Trophoblast cell (in vitro differentiated cells and primary cell): ENCODE measurements at regions not wholly inside any gene's neighbourhood (a gene's known extent, or its start where the extent isn't known, plus 50 kb on each side); places are given as distances from the start of the nearest gene placed in this dataset.
"Not testable (repeated sequence)": the region's sequence is repeated elsewhere in the genome, so short reads cannot be mapped to it uniquely, and the experiment has no call there.

Source experiments
- DNase-seq, 2 donors: peaks; one replicate each; pipeline ENCODE4 v3.0.0-alpha.2; 2016
- H2AFZ ChIP-seq: 2 replicates; pipeline ENCODE4 v1.6.1; 2013; ENCODE audit warnings: low read length, moderate library complexity, mild to moderate bottlenecking; ENCODE audit not compliant: insufficient read depth, poor library complexity
- H2AK5ac ChIP-seq: 2 replicates; pipeline ENCODE4 v1.6.1; 2013; ENCODE audit warnings: mild to moderate bottlenecking, low read length
- H2BK120ac ChIP-seq: 2 replicates; pipeline ENCODE4 v1.6.1; 2013; ENCODE audit warnings: low read length, mild to moderate bottlenecking, moderate library complexity; ENCODE audit not compliant: insufficient read depth, poor library complexity
- H2BK12ac ChIP-seq: 2 replicates; pipeline ENCODE4 v1.6.1; 2013; ENCODE audit warnings: mild to moderate bottlenecking, low read length, moderate library complexity
- H2BK5ac ChIP-seq: 2 replicates; pipeline ENCODE4 v1.6.1; 2013; ENCODE audit warnings: low read length, low read depth, moderate library complexity, mild to moderate bottlenecking; ENCODE audit not compliant: poor library complexity
- H3K14ac ChIP-seq: 2 replicates; pipeline ENCODE4 v1.6.1; 2013; ENCODE audit warnings: mild to moderate bottlenecking, low read length
- H3K18ac ChIP-seq: 2 replicates; pipeline ENCODE4 v1.6.1; 2013; ENCODE audit warnings: mild to moderate bottlenecking, low read length
- H3K23ac ChIP-seq: 2 replicates; pipeline ENCODE4 v1.6.1; 2013; ENCODE audit warnings: low read length
- H3K27ac ChIP-seq: 2 replicates; pipeline ENCODE4 v1.5.1; 2013; ENCODE audit warnings: low read depth, mild to moderate bottlenecking, inconsistent platforms, low read length, moderate library complexity
- H3K27me3 ChIP-seq: 2 replicates; pipeline ENCODE4 v1.6.1; 2013; ENCODE audit warnings: inconsistent platforms, mild to moderate bottlenecking, low read length, moderate library complexity; ENCODE audit not compliant: insufficient read depth
- H3K36me3 ChIP-seq, 2 experiments: 1 replicate in 1 of 2; 2 replicates in 1 of 2; pipeline ENCODE4 v1.6.1; 2013; ENCODE audit warnings: low read length in 2 of 2, mild to moderate bottlenecking in 2 of 2, moderate library complexity in 1 of 2; ENCODE audit not compliant: insufficient read depth in 2 of 2, control insufficient read depth in 1 of 2
- H3K4ac ChIP-seq: 2 replicates; pipeline ENCODE4 v1.6.1; 2013; ENCODE audit warnings: low read depth, mild to moderate bottlenecking, low read length, moderate library complexity
- H3K4me1 ChIP-seq, 2 experiments: 1 replicate in 1 of 2; 2 replicates in 1 of 2; pipeline ENCODE4 v1.6.1; 2013; ENCODE audit warnings: low read length in 2 of 2, mild to moderate bottlenecking in 2 of 2, moderate library complexity in 1 of 2; ENCODE audit not compliant: insufficient read depth in 2 of 2, control insufficient read depth in 1 of 2
- H3K4me2 ChIP-seq: 2 replicates; pipeline ENCODE4 v1.6.1; 2013; ENCODE audit warnings: inconsistent platforms, mild to moderate bottlenecking, low read length, moderate library complexity
- H3K4me3 ChIP-seq: 2 replicates; pipeline ENCODE4 v1.5.1; 2013; ENCODE audit warnings: mild to moderate bottlenecking, low read depth, low read length, inconsistent platforms
- H3K79me1 ChIP-seq: one replicate; pipeline ENCODE4 v1.6.1; 2013; ENCODE audit warnings: low read length
- H3K79me2 ChIP-seq: 2 replicates; pipeline ENCODE4 v1.6.1; 2013; ENCODE audit warnings: low read length, mild to moderate bottlenecking; ENCODE audit not compliant: control insufficient read depth, insufficient read depth, poor library complexity
- H3K9ac ChIP-seq: 2 replicates; pipeline ENCODE4 v1.6.1; 2013; ENCODE audit warnings: mild to moderate bottlenecking, low read length
- H3K9me3 ChIP-seq: 2 replicates; pipeline ENCODE4 v1.6.1; 2013; ENCODE audit warnings: low read depth, mild to moderate bottlenecking, control low read depth, inconsistent platforms, low read length; ENCODE audit not compliant: insufficient read depth
- H4K12ac ChIP-seq: 2 replicates; pipeline ENCODE4 v1.6.1; 2013; ENCODE audit warnings: low read depth, mild to moderate bottlenecking, low read length, moderate library complexity
- H4K8ac ChIP-seq: 2 replicates; pipeline ENCODE4 v1.6.1; 2013; ENCODE audit warnings: low read depth, mild to moderate bottlenecking, low read length, moderate library complexity
- H4K91ac ChIP-seq: one replicate; pipeline ENCODE4 v1.6.1; 2013; ENCODE audit warnings: low read depth, mild to moderate bottlenecking, low read length, moderate library complexity
- WGBS: extraction: QIAGEN DNeasy Blood & Tissue Kit; methylation state at CpG from one replicate; pipeline ENCODE4 v1.1.7; 2013; ENCODE audit warnings: missing lambda C conversion rate; ENCODE audit not compliant: insufficient read length, insufficient coverage; ENCODE audit errors: extremely low coverage; 5-methylcytosine and 5-hydroxymethylcytosine counted together

GRCh38 chr15:77944002-77944867, 133.3 kb downstream of the TBC1D2B start:
- Histone ChIP-seq H2AK5ac (no peak overlapping the region), H3K79me2 (no peaks in the 10 kb centered on the region), H3K4me3 (peak overlapping the region; percentile 66), H4K8ac (peak overlapping the region; percentile 87), H2AFZ (peak overlapping the region; percentile 92), H3K4me2 (peak overlapping the region; percentile 82), H3K4me1 (peaks cover 0 to 3% of the 10 kb centered on the region in 2 experiments), H3K14ac (no peak overlapping the region), H3K79me1 (peaks cover 3% of the 10 kb centered on the region), H3K9ac (peak overlapping the region; percentile 44), H3K18ac (no peak overlapping the region), H2BK12ac (no peak overlapping the region), H3K27me3 (no peaks in the 10 kb centered on the region), H2BK120ac (no peak overlapping the region), H4K91ac (peak overlapping the region; percentile 12), H4K12ac (peak overlapping the region; percentile 6), H3K23ac (no peak overlapping the region), H3K27ac (no peak overlapping the region), H3K4ac (no peak overlapping the region), H3K36me3 (no peaks in the 10 kb centered on the region), H2BK5ac (no peak overlapping the region), H3K9me3 (no peaks in the 10 kb centered on the region)
- DNase-seq: peak; percentile 75 to 82
- no CpG with 5 or more reads among the region's 45 CpGs for WGBS

GRCh38 chr15:77942611-77943211, 134.8 kb downstream of the TBC1D2B start:
- no peaks in the 10 kb centered on the region for H3K9me3 ChIP-seq
- H2BK5ac ChIP-seq: no peak overlapping the region
- H3K27ac ChIP-seq: no peak overlapping the region
- no peak overlapping the region for H2BK12ac ChIP-seq
- no peak overlapping the region for H4K91ac ChIP-seq
- H4K12ac ChIP-seq: no peak overlapping the region
- WGBS: no CpG with 5 or more reads among the region's 6 CpGs
- H4K8ac ChIP-seq: no peak overlapping the region
- H3K18ac ChIP-seq: no peak overlapping the region
- peaks cover 0 to 3% of the 10 kb centered on the region in 2 experiments for H3K4me1 ChIP-seq
- no peak overlapping the region for H2BK120ac ChIP-seq
- H3K79me2 ChIP-seq: no peaks in the 10 kb centered on the region
- no peak overlapping the region for H3K23ac ChIP-seq
- H2AK5ac ChIP-seq: no peak overlapping the region
- H3K27me3 ChIP-seq: no peaks in the 10 kb centered on the region
- no peak overlapping the region for H2AFZ ChIP-seq
- H3K9ac ChIP-seq: no peak overlapping the region
- no peak overlapping the region for H3K4me2 ChIP-seq
- H3K36me3 ChIP-seq: no peaks in the 10 kb centered on the region
- no peak overlapping the region for H3K4ac ChIP-seq
- DNase-seq: no peak
- H3K14ac ChIP-seq: no peak overlapping the region
- peaks cover 3% of the 10 kb centered on the region for H3K79me1 ChIP-seq
- H3K4me3 ChIP-seq: no peak overlapping the region

GRCh38 chr15:77941090-77941827, 136.3 kb downstream of the TBC1D2B start:
- not testable (repeated sequence) for H3K36me3 ChIP-seq, H4K12ac ChIP-seq, H3K79me1 ChIP-seq, H3K4me1 ChIP-seq, H2AK5ac ChIP-seq, H3K9ac ChIP-seq, H3K9me3 ChIP-seq, H3K14ac ChIP-seq, H4K91ac ChIP-seq, H2BK5ac ChIP-seq, H3K18ac ChIP-seq, H3K23ac ChIP-seq, H3K4ac ChIP-seq, H3K4me3 ChIP-seq, DNase-seq, H3K27me3 ChIP-seq, H3K79me2 ChIP-seq, H3K4me2 ChIP-seq, H3K27ac ChIP-seq, H2BK120ac ChIP-seq, H4K8ac ChIP-seq, H2BK12ac ChIP-seq, H2AFZ ChIP-seq
- no CpG with 5 or more reads among the region's 25 CpGs for WGBS

- Histone ChIP-seq H2AFZ (no peak overlapping the region), H2BK120ac (no peak overlapping the region), H2BK12ac (no peak overlapping the region), H3K4me2 (no peak overlapping the region), H3K14ac (no peak overlapping the region), H3K4me3 (no peak overlapping the region), H3K4ac (no peak overlapping the region), H2BK5ac (no peak overlapping the region), H3K4me1 (peaks cover 0 to 3% of the 10 kb centered on the region in 2 experiments), H4K8ac (no peak overlapping the region), H3K9me3 (no peaks in the 10 kb centered on the region), H3K18ac (no peak overlapping the region), H3K27ac (no peak overlapping the region), H3K27me3 (no peaks in the 10 kb centered on the region), H3K79me1 (peaks cover 3% of the 10 kb centered on the region), H4K91ac (no peak overlapping the region), H2AK5ac (no peak overlapping the region), H3K9ac (no peak overlapping the region), H3K23ac (no peak overlapping the region), H3K79me2 (no peaks in the 10 kb centered on the region), H3K36me3 (no peaks in the 10 kb centered on the region), H4K12ac (no peak overlapping the region)
- no CpG with 5 or more reads among the region's 8 CpGs for WGBS
- DNase-seq: no peak
Measured at GRCh38 chr15:77940381-77940947, 137.0 kb downstream of the TBC1D2B start.
